Neuronal stem cell (in vitro differentiated cells): ENCODE measurements at regions not wholly inside any gene's neighbourhood (a gene's known extent, or its start where the extent isn't known, plus 50 kb on each side); places are given as distances from the start of the nearest gene placed in this dataset.

Experiments used
- DNase-seq: peaks from one replicate; pipeline ENCODE4 v3.0.0-alpha.2; 2013; ENCODE audit warnings: low spot score
- H2AFZ ChIP-seq: one replicate; pipeline ENCODE4 v1.6.1; 2013; ENCODE audit warnings: mild to moderate bottlenecking, low read length, inconsistent platforms
- H2AK5ac ChIP-seq: 2 replicates; pipeline ENCODE4 v1.6.1; 2013; ENCODE audit warnings: low read depth, mild to moderate bottlenecking, inconsistent platforms, low read length, moderate library complexity, mixed read lengths
- H2BK120ac ChIP-seq: 2 replicates; pipeline ENCODE4 v1.6.1; 2013; ENCODE audit warnings: low read depth, mild to moderate bottlenecking, inconsistent platforms, low read length, moderate library complexity, mixed read lengths
- H2BK12ac ChIP-seq: one replicate; pipeline ENCODE4 v1.6.1; 2013; ENCODE audit warnings: low read length, inconsistent platforms
- H2BK15ac ChIP-seq: 2 replicates; pipeline ENCODE4 v1.6.1; 2013; ENCODE audit warnings: mild to moderate bottlenecking, low read length, inconsistent platforms, mixed read lengths
- H2BK5ac ChIP-seq: one replicate; pipeline ENCODE4 v1.6.1; 2013; ENCODE audit warnings: inconsistent platforms, mild to moderate bottlenecking, low read length, moderate library complexity
- H3K14ac ChIP-seq: one replicate; pipeline ENCODE4 v1.6.1; 2013; ENCODE audit warnings: low read length, inconsistent platforms
- H3K18ac ChIP-seq: 2 replicates; pipeline ENCODE4 v1.6.1; 2013; ENCODE audit warnings: low read length, inconsistent platforms
- H3K23ac ChIP-seq: 2 replicates; pipeline ENCODE4 v1.6.1; 2013; ENCODE audit warnings: low read depth, mild to moderate bottlenecking, mixed read lengths, low read length, inconsistent platforms; ENCODE audit not compliant: poor library complexity
- H3K27ac ChIP-seq: replicated peaks from 3 replicates; pipeline ENCODE4 v1.5.1; 2013; ENCODE audit warnings: low read length, inconsistent platforms
- H3K27me3 ChIP-seq, 3 experiments: 2 replicates each; pipeline ENCODE4 v1.6.1; 2013; ENCODE audit warnings: low read length in 3 of 3, mild to moderate bottlenecking in 2 of 3, inconsistent platforms in 1 of 3, low read depth in 1 of 3, mixed read lengths in 1 of 3, moderate library complexity in 1 of 3; ENCODE audit not compliant: control insufficient read depth in 3 of 3, insufficient read depth in 3 of 3
- H3K36me3 ChIP-seq, 2 donors: replicated peaks in 1 of 2; 2 replicates each; pipeline ENCODE4 v1.6.1; 2013; ENCODE audit warnings: low read length in 2 of 2; ENCODE audit not compliant: control insufficient read depth in 2 of 2, insufficient read depth in 2 of 2
- H3K4ac ChIP-seq: 2 replicates; pipeline ENCODE4 v1.6.1; 2013; ENCODE audit warnings: inconsistent platforms, mild to moderate bottlenecking, low read length, moderate library complexity
- H3K4me1 ChIP-seq, 2 donors: 1 replicate in 1 of 2; 2 replicates in 1 of 2; pipeline ENCODE4 v1.6.1; 2013; ENCODE audit warnings: low read length in 2 of 2, low read depth in 1 of 2; ENCODE audit not compliant: control insufficient read depth in 2 of 2, insufficient read depth in 1 of 2
- H3K4me2 ChIP-seq: one replicate; pipeline ENCODE4 v1.6.1; 2013; ENCODE audit warnings: mild to moderate bottlenecking, low read length, inconsistent platforms; ENCODE audit not compliant: insufficient read depth, poor library complexity, severe bottlenecking
- H3K4me3 ChIP-seq, 2 donors: 2 replicates each; pipeline ENCODE4 v1.5.1; 2013; ENCODE audit warnings: low read length in 2 of 2, mild to moderate bottlenecking in 2 of 2, inconsistent platforms in 1 of 2, moderate library complexity in 1 of 2
- H3K79me1 ChIP-seq: one replicate; pipeline ENCODE4 v1.6.1; 2013; ENCODE audit warnings: low read depth, mild to moderate bottlenecking, inconsistent platforms, low read length, moderate library complexity
- H3K9ac ChIP-seq: one replicate; pipeline ENCODE4 v1.6.1; 2013; ENCODE audit warnings: mild to moderate bottlenecking, low read depth, low read length, inconsistent platforms; ENCODE audit not compliant: poor library complexity
- H3K9me3 ChIP-seq, 2 donors: replicated peaks in 1 of 2; 2 replicates each; pipeline versions ENCODE3 to v1.6.1; 2013; ENCODE audit warnings: low read length in 2 of 2, mild to moderate bottlenecking in 2 of 2, inconsistent platforms in 1 of 2, low read depth in 1 of 2, mixed read lengths in 1 of 2, moderate library complexity in 1 of 2; ENCODE audit not compliant: control insufficient read depth in 2 of 2, insufficient read depth in 1 of 2
- H4K8ac ChIP-seq: one replicate; pipeline ENCODE4 v1.6.1; 2013; ENCODE audit warnings: low read depth, mild to moderate bottlenecking, inconsistent platforms, low read length, moderate library complexity
- H4K91ac ChIP-seq: one replicate; pipeline ENCODE4 v1.6.1; 2013; ENCODE audit warnings: low read length, low read depth, mild to moderate bottlenecking, inconsistent platforms; ENCODE audit not compliant: poor library complexity
- WGBS, 2 donors: extraction: QIAGEN DNeasy Blood & Tissue Kit; methylation state at CpG; one replicate each; pipeline ENCODE4 v1.1.7; 2013; ENCODE audit warnings: missing lambda C conversion rate in 2 of 2, mixed read lengths in 1 of 2; ENCODE audit not compliant: insufficient read length in 2 of 2, insufficient replicate concordance in 1 of 2; ENCODE audit errors: extremely low coverage in 2 of 2; 5-methylcytosine and 5-hydroxymethylcytosine counted together

- no peak overlapping the region for H4K91ac ChIP-seq
- H3K9ac ChIP-seq, result no peak overlapping the region
- H3K36me3 ChIP-seq, result no peaks in the 10 kb centered on the region
- no peak overlapping the region for H2BK5ac ChIP-seq
- no peak overlapping the region for H2BK15ac ChIP-seq
- no peak overlapping the region for H3K4me3 ChIP-seq
- WGBS, 2 donors, result no CpG with 5 or more reads among the region's 4 CpGs
- no peak overlapping the region for H3K23ac ChIP-seq
- H2BK120ac ChIP-seq, result no peak overlapping the region
- H3K4me1 ChIP-seq, result no peaks in the 10 kb centered on the region
- DNase-seq, result no peak
- no peaks in the 10 kb centered on the region for H3K27me3 ChIP-seq
- H3K9me3 ChIP-seq, result no peaks in the 10 kb centered on the region
- H3K14ac ChIP-seq, result no peak overlapping the region
- H2AK5ac ChIP-seq, result no peak overlapping the region
- H4K8ac ChIP-seq, result no peak overlapping the region
- H3K4me2 ChIP-seq, result no peak overlapping the region
- no peak overlapping the region for H3K27ac ChIP-seq
- H2BK12ac ChIP-seq, result no peak overlapping the region
- no peak overlapping the region for H2AFZ ChIP-seq
- no peak overlapping the region for H3K4ac ChIP-seq
- H3K18ac ChIP-seq, result no peak overlapping the region
- H3K79me1 ChIP-seq, result no peaks in the 10 kb centered on the region
Measured at GRCh38 chr12:11446372-11446771, 51.0 kb upstream of the PRB2 start.

GRCh38 chr12:11457996-11458645 lies 62.8 kb upstream of the PRB2 start:
- no peak overlapping the region for H4K91ac ChIP-seq
- no peaks in the 10 kb centered on the region for H3K9me3 ChIP-seq
- peaks cover 0 to 2% of the 10 kb centered on the region in 2 donors for H3K4me1 ChIP-seq
- no peaks in the 10 kb centered on the region for H3K27me3 ChIP-seq
- no peak overlapping the region for H3K4ac ChIP-seq
- H3K14ac ChIP-seq, result no peak overlapping the region
- no peak overlapping the region for H2AFZ ChIP-seq
- no peak overlapping the region for H2BK120ac ChIP-seq
- no peak overlapping the region for H3K4me2 ChIP-seq
- no peak overlapping the region for H4K8ac ChIP-seq
- no peak overlapping the region for H2BK12ac ChIP-seq
- DNase-seq, result no peak
- no peaks in the 10 kb centered on the region for H3K79me1 ChIP-seq
- no peak overlapping the region for H2BK15ac ChIP-seq
- H3K23ac ChIP-seq, result no peak overlapping the region
- H3K4me3 ChIP-seq, result no peak overlapping the region
- H3K18ac ChIP-seq, result no peak overlapping the region
- no CpG with 5 or more reads among the region's 20 CpGs for WGBS, 2 donors
- H2AK5ac ChIP-seq, result no peak overlapping the region
- no peaks in the 10 kb centered on the region for H3K36me3 ChIP-seq
- no peak overlapping the region for H3K27ac ChIP-seq
- no peak overlapping the region for H2BK5ac ChIP-seq
- H3K9ac ChIP-seq, result no peak overlapping the region

GRCh38 chr12:11460343-11461023 lies 65.1 kb upstream of the PRB2 start:
- Histone ChIP-seq H3K4me1 (peaks cover 0 to 2% of the 10 kb centered on the region in 2 donors), H3K4me2 (no peak overlapping the region), H3K27me3 (no peaks in the 10 kb centered on the region), H3K23ac (no peak overlapping the region), H4K8ac (no peak overlapping the region), H3K36me3 (no peaks in the 10 kb centered on the region), H2BK5ac (no peak overlapping the region), H2AK5ac (no peak overlapping the region), H3K4ac (no peak overlapping the region), H3K18ac (no peak overlapping the region), H2AFZ (no peak overlapping the region), H3K14ac (no peak overlapping the region), H3K79me1 (no peaks in the 10 kb centered on the region), H2BK120ac (no peak overlapping the region), H3K9me3 (no peaks in the 10 kb centered on the region), H2BK12ac (no peak overlapping the region), H3K27ac (no peak overlapping the region), H2BK15ac (no peak overlapping the region), H3K4me3 (no peak overlapping the region), H4K91ac (no peak overlapping the region), H3K9ac (no peak overlapping the region)
- DNase-seq, result no peak
- WGBS, 2 donors, result no CpG with 5 or more reads among the region's 1 CpG

GRCh38 chr12:11461433-11461832 lies 66.1 kb upstream of the PRB2 start:
- Histone ChIP-seq H3K4ac (no peak overlapping the region), H3K4me1 (peaks cover 0 to 2% of the 10 kb centered on the region in 2 donors), H3K23ac (no peak overlapping the region), H3K18ac (no peak overlapping the region), H2AFZ (no peak overlapping the region), H2BK5ac (no peak overlapping the region), H3K36me3 (no peaks in the 10 kb centered on the region), H3K9me3 (no peaks in the 10 kb centered on the region), H2BK120ac (no peak overlapping the region), H2BK15ac (no peak overlapping the region), H2BK12ac (no peak overlapping the region), H3K9ac (no peak overlapping the region), H3K4me3 (no peak overlapping the region), H3K27ac (no peak overlapping the region), H3K79me1 (no peaks in the 10 kb centered on the region), H3K4me2 (no peak overlapping the region), H4K91ac (no peak overlapping the region), H3K14ac (no peak overlapping the region), H3K27me3 (no peaks in the 10 kb centered on the region), H4K8ac (no peak overlapping the region), H2AK5ac (no peak overlapping the region)
- DNase-seq, result no peak
- no CpG with 5 or more reads among the region's 4 CpGs for WGBS, 2 donors
